GM21528 (cell line): ENCODE measurements at regions not wholly inside any gene's neighbourhood (a gene's known extent, or its start where the extent isn't known, plus 50 kb on each side); places are given as distances from the start of the nearest gene placed in this dataset.

Experiments
- ATAC-seq: cut with Tn5 transposase; IDR thresholded peaks from one replicate; pipeline ENCODE4 v1.9.1; 2021; ENCODE audit warnings: mild to moderate bottlenecking, moderate library complexity; ENCODE audit not compliant: unreplicated experiment, low FRiP score

DNA sequence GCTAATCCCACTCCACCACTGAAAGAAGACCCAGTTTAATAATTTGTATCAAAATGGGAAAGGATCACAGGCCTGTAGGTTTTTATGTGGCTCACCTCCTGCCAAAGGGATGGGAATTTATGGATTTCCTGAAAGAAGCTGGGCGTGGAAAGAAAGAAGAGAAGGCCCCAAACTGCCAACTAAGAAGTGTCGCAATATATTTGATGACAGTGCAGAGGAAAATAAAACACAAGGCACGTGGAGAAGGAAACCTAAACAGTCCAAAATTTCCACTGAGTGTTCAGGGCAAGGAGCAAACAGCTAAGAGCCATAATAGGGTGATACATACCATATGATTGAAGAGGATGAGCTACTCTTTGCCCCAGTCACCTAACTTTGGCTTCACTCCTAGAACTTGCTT is 667.2 kb downstream of the GATA3 start:
- ATAC-seq, result no peak

GRCh38 chr10:8722835-8723234 is 668.3 kb downstream of the GATA3 start:
- no peak for ATAC-seq

DNA sequence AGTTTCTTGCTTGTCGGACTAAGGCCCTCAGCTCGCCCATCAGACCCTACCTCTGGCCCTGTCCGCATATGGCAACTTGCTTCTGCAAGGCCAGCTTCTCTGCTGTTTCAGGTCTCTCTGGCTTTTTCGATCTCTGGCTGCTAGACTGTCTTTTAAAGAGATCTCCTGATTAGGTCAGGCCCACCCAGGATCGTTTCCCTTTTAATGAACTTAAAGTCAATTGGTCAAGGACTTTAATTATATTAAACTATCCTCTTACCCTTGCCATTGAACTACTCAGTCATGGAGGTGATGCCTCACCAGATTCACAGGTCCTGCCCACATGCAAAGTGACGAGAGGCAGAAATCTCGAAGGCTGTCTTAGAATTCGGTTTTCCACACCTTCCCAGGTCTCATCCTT is 670.9 kb downstream of the GATA3 start:
- ATAC-seq, result no peak

DNA sequence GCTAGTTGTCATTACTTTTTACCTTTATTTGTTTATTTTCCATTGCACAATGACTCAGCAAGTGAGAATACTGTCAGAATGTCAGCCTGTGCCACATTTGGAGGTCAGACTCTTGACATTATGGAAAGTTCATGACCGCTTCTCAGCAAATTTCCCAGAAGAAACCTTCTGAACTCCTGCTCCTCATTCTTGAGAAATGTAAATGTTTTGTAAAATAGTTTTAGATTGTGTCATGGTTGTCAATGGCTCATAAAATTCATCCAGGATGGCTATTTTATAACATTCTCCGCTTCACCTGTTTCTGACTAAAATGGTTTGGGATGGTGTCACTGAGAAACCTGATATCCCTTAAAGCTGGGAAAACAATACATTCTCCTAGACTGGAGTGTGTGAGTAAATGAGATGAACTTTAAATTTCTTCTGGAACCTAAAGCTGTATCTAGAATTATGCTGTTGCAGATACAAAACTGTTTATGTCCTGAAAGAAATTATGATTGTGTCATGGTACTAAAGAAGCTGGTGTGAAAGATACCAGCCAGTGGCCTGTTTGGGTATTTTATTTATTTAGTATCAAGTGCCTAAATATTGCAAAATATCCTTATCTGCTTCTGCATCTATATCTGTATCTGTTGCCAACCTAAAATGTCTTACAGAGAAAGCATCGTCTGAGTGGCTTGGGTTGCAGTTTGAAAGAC is 671.7 kb downstream of the GATA3 start:
- ATAC-seq, result no peak

- ATAC-seq, result no peak
These were observed 672.2 kb downstream of the GATA3 start for GRCh38 chr10:8726779-8727084.

DNA sequence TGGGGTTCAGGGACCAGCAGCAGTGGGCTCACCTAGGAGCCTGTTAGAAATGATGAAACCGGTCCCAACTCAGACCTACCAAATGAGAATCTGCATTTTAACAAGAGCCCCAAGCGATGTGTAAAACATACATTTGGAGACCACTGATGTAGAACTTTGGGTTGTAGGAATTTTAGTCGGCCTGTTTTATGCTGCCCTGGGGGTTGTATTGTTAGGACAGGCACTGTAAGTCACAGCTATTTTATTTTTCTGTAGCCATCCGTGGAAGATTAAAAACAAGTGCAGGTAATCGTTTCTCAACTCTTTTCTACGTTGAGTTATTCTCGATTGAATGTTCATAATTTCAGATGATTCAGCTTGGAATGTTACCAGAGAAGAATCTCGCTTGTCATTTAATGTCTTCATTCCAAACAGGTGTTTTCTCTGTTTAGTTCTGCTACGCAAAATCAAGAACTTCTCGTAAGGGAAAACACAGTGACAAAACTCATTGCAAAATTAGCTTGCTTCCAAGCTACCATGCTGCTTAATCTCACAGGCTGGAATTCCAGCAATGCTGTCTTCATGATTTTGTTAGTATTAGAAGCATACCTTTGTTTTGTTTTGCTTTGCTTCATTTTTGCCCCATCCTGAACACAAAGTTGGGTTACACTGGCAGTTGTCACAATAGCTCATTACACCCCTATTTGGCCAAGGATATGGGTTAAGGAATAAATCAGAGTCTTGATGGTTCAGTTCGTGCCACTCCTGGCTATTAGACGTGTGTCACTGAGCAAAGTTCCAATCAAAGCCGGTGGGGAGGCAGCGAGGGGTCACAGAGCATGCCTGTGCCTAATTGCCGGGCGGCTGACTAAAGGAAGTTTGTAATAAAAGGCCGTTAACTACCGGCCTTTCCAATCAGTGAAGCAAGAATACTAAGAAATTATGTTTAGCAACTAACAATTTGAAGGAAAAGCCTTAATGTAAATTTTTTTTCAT is 676.9 kb downstream of the GATA3 start:
- no peak for ATAC-seq

DNA sequence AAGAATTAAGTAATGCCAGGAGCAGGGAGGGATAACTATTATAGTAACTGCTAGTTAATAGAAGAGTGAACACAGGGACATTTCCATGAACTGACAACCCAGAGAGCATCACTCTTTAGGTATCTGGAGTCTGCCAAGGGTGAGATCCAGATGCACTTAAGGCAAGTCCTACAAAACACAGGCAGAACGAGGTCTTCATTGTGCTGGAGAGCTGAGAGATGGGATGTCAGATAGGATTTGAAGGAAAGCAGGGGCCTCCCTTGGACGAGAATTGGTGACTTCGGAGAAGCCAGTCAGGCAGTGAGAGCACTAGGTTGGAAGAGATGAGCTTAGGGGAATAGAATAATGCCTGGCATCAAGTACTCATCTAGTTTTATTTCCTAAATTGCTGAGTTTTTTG is 684.5 kb downstream of the GATA3 start:
- no peak for ATAC-seq

GRCh38 chr10:8752146-8752843 is 697.8 kb downstream of the GATA3 start:
- ATAC-seq, result no peak

- ATAC-seq, result no peak
These were observed 703.5 kb downstream of the GATA3 start for GRCh38 chr10:8758029-8758428.

DNA sequence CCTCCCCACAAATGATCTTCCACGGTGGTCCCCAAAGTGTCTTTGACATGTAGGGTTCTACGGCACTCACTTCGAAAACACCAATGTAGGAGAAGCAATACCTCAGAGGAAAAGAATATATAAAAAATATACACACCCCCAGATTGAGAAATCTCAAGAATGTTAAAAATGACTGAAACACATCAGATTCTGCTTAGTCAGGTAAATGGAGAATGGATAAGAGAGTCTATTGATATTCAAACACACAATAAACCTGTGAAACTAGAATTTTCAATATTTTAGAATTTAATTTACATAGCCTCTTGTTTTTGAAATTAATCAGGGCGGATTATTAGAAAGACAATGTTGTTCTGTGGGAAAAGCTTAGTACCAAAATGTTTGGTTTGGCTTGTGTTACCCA is 712.4 kb downstream of the GATA3 start:
- ATAC-seq, result no peak

DNA sequence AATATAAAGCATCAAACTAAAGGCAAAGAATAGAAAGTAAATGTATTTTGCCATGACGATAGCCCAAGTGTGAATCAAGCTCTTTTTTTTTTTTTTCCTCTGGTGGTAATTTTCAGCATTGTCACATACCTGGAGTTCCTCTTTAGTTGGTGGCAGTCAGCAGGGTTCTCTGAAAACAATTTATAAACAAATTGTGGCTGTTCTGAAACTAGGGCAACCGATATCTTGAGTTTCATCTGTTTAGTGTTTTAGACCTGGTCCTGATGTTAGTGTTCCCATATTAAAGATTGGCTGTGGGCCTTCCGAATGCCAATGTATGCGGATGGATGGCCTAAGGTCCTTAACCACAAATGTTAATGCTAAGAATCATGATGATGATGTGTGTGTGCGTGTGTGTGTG is 713.1 kb downstream of the GATA3 start:
- no peak for ATAC-seq

GRCh38 chr10:8768341-8768740 is 713.9 kb downstream of the GATA3 start:
- ATAC-seq, result no peak

DNA sequence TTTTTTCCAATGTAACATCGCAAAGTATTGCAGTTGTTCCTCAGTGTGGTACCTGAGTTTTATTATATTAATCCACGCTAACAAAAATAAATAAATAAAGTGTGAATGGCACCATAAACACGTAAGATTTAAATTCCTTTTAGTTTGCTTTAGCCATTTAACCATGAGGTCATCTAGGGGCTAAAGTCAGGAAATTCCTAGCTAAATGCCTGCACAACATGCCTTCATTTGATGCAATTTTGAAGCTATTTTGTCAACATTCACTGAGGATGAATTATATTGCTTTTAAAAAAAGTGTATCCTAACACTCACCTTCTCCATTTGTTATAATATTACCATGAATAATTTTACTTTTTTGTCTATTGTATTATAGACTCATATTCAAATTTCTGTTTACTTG is 714.4 kb downstream of the GATA3 start:
- no peak for ATAC-seq

- no peak for ATAC-seq
These were observed 722.6 kb downstream of the GATA3 start for GRCh38 chr10:8776926-8777622.

- ATAC-seq, result no peak
These were observed 724.2 kb downstream of the GATA3 start for GRCh38 chr10:8778713-8779112.

DNA sequence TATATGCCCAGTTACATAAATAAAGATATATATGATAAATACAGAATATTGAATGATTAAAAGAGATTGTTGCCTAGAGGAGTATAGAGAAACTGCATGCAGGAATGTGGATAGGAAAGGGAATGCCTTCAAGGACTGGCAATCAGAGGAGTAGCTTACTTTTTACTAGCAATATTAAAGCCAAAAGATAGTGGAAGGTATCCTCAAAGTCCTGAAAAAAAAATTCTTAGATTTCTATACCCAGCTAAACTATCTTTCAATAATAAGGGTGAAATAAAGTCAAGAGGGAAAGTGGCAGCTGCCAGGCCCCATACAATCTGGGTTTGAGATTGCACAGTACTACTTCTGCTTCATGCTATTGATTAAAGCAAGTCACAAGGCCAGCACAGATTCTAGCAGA is 733.2 kb downstream of the GATA3 start:
- no peak for ATAC-seq

DNA sequence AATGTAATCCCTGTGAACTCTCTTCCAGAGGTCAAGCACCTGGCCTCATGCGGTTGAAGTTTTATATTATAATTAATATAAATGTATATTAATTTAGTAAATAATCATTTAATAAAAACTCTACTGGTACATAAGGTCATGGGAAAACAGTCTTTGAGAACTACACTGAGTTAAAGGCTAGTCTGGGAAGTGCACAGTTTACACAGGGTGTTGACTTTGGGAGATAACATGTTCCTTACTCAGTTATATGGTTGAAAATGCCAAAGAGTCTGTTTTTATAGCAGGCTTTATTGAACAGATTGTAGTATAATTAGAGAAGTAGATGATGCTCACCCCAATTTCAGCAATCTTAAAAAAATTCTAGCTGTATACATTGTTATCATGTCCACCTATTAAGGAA is 735.9 kb downstream of the GATA3 start:
- no peak for ATAC-seq

- no peak for ATAC-seq
These were observed 740.4 kb downstream of the GATA3 start for GRCh38 chr10:8794860-8795259.

DNA sequence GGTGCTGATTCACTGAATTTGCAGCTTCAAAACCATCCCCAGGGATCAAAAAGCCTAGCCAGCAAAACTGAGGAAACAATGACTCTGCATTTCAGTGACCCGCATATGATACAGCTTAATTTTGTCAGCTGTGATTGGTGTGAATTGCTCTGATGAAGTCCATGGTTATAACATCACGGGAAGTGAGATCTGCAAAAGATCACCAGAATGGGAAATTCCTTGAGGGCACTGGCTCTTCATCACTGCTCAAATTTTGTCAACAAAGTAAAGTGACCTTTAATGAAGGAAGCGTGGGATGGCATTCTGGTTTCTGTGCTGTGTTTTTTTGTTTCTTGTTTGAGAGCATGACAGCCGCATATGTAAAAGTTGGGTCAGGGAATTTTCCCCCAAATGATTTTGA is 745.9 kb downstream of the GATA3 start:
- no peak for ATAC-seq

DNA sequence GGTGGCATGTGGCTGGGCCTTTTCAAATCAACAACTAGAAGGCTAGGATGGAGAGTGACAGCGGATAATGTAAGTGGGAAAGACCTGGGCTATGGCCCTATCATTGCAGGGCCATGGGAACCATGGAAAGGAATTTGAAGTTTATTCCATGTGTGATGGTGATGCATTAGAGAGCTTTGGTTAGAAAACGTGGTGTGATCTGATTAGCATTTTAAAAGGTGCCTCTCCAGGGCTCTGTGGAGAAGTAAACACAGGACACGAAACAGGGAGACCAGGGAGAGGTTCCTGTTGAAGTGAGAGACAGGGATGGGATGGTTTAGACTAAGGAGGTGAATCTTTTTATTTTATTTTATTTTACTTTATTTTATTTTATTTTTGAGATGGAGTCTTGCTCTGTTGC is 749.5 kb downstream of the GATA3 start:
- no peak for ATAC-seq

GRCh38 chr10:8810677-8811076 is 756.2 kb downstream of the GATA3 start:
- no peak for ATAC-seq
